ENCODE measurements at regions not wholly inside any gene's neighbourhood (a gene's known extent, or its start where the extent isn't known, plus 50 kb on each side); places are given as distances from the start of the nearest gene placed in this dataset.

- TF ChIP-seq, protein P1, sequence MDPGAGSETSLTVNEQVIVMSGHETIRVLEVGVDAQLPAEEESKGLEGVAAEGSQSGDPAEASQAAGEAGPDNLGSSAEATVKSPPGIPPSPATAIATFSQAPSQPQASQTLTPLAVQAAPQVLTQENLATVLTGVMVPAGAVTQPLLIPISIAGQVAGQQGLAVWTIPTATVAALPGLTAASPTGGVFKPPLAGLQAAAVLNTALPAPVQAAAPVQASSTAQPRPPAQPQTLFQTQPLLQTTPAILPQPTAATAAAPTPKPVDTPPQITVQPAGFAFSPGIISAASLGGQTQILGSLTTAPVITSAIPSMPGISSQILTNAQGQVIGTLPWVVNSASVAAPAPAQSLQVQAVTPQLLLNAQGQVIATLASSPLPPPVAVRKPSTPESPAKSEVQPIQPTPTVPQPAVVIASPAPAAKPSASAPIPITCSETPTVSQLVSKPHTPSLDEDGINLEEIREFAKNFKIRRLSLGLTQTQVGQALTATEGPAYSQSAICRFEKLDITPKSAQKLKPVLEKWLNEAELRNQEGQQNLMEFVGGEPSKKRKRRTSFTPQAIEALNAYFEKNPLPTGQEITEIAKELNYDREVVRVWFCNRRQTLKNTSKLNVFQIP (CRISPR knock-in tag; IDR thresholded peaks at IDR 0.05; ENCODE audit: borderline replicate concordance, low read depth): no peak
- TF ChIP-seq ZNF70 (CRISPR knock-in tag; IDR thresholded peaks at IDR 0.05) (no peak), OSR1 (CRISPR knock-in tag; IDR thresholded peaks at IDR 0.05) (no peak), TCF4 (CRISPR knock-in tag; IDR thresholded peaks at IDR 0.05; ENCODE audit: borderline replicate concordance) (no peak)
Measured at GRCh38 chr2:167424803-167425755, 536.8 kb downstream of the XIRP2 start (continued).

- TF ChIP-seq ZFP3 (CRISPR knock-in tag; IDR thresholded peaks at IDR 0.05) (no peak), CREB5 (CRISPR knock-in tag; IDR thresholded peaks at IDR 0.05; ENCODE audit: low read depth) (no peak)
- no peak for ATAC-seq
Measured at GRCh38 chr2:167424221-167424620, 535.9 kb downstream of the XIRP2 start.

- TF ChIP-seq SNAI2 (CRISPR knock-in tag; IDR thresholded peaks at IDR 0.05): no peak
- no peak for ATAC-seq
Measured at GRCh38 chr2:167423731-167424130, 535.5 kb downstream of the XIRP2 start.

- TF ChIP-seq PPARA (CRISPR knock-in tag; IDR thresholded peaks at IDR 0.05; ENCODE audit: borderline replicate concordance): no peak
- no peak for TF ChIP-seq TOX (CRISPR knock-in tag; IDR thresholded peaks at IDR 0.05; ENCODE audit: borderline replicate concordance)
- no peak for TF ChIP-seq SNAI2 (CRISPR knock-in tag; IDR thresholded peaks at IDR 0.05)
- TF ChIP-seq ARNTL (CRISPR knock-in tag; IDR thresholded peaks at IDR 0.05; ENCODE audit: borderline replicate concordance, low read depth): no peak
- no peak for TF ChIP-seq CSRNP3 (CRISPR knock-in tag; IDR thresholded peaks at IDR 0.05)
- ATAC-seq: no peak
Measured at GRCh38 chr2:167420211-167420610, 531.9 kb downstream of the XIRP2 start.

GRCh38 chr2:167415068-167415467 is 526.8 kb downstream of the XIRP2 start:
- TF ChIP-seq, protein P2, sequence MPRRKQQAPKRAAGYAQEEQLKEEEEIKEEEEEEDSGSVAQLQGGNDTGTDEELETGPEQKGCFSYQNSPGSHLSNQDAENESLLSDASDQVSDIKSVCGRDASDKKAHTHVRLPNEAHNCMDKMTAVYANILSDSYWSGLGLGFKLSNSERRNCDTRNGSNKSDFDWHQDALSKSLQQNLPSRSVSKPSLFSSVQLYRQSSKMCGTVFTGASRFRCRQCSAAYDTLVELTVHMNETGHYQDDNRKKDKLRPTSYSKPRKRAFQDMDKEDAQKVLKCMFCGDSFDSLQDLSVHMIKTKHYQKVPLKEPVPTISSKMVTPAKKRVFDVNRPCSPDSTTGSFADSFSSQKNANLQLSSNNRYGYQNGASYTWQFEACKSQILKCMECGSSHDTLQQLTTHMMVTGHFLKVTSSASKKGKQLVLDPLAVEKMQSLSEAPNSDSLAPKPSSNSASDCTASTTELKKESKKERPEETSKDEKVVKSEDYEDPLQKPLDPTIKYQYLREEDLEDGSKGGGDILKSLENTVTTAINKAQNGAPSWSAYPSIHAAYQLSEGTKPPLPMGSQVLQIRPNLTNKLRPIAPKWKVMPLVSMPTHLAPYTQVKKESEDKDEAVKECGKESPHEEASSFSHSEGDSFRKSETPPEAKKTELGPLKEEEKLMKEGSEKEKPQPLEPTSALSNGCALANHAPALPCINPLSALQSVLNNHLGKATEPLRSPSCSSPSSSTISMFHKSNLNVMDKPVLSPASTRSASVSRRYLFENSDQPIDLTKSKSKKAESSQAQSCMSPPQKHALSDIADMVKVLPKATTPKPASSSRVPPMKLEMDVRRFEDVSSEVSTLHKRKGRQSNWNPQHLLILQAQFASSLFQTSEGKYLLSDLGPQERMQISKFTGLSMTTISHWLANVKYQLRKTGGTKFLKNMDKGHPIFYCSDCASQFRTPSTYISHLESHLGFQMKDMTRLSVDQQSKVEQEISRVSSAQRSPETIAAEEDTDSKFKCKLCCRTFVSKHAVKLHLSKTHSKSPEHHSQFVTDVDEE (CRISPR knock-in tag; IDR thresholded peaks at IDR 0.05): no peak
- TF ChIP-seq SNAI2 (CRISPR knock-in tag; IDR thresholded peaks at IDR 0.05) (no peak), ESRRG (CRISPR knock-in tag; IDR thresholded peaks at IDR 0.05) (no peak)

GRCh38 chr2:167411367-167411766 is 523.1 kb downstream of the XIRP2 start:
- TF ChIP-seq TOX (CRISPR knock-in tag; IDR thresholded peaks at IDR 0.05; ENCODE audit: borderline replicate concordance) (no peak), PATZ1 (CRISPR knock-in tag; IDR thresholded peaks at IDR 0.05; ENCODE audit: borderline replicate concordance) (no peak), RARB (CRISPR knock-in tag; IDR thresholded peaks at IDR 0.05) (no peak), PPARA (CRISPR knock-in tag; IDR thresholded peaks at IDR 0.05; ENCODE audit: borderline replicate concordance) (no peak), ISL1 (CRISPR knock-in tag; IDR thresholded peaks at IDR 0.05) (no peak), ZNF70 (CRISPR knock-in tag; IDR thresholded peaks at IDR 0.05) (no peak), ZNF8 (CRISPR knock-in tag; IDR thresholded peaks at IDR 0.05) (no peak), ZFP3 (CRISPR knock-in tag; IDR thresholded peaks at IDR 0.05) (no peak)
- ATAC-seq: no peak

More at GRCh38 chr2:167415068-167415467, 526.8 kb downstream of the XIRP2 start:
- ATAC-seq: no peak

Data from SK-N-SH treated with all-trans-retinoic acid at 6 μM for 48 hours (cell line).